Neuronal stem cell (in vitro differentiated cells): ENCODE measurements at regions not wholly inside any gene's neighbourhood (a gene's known extent, or its start where the extent isn't known, plus 50 kb on each side); places are given as distances from the start of the nearest gene placed in this dataset.

Experiments used
- DNase-seq: peaks from one replicate; pipeline ENCODE4 v3.0.0-alpha.2; 2013; ENCODE audit warnings: low spot score
- H2AFZ ChIP-seq: one replicate; pipeline ENCODE4 v1.6.1; 2013; ENCODE audit warnings: mild to moderate bottlenecking, low read length, inconsistent platforms
- H2AK5ac ChIP-seq: 2 replicates; pipeline ENCODE4 v1.6.1; 2013; ENCODE audit warnings: low read depth, mild to moderate bottlenecking, inconsistent platforms, low read length, moderate library complexity, mixed read lengths
- H2BK120ac ChIP-seq: 2 replicates; pipeline ENCODE4 v1.6.1; 2013; ENCODE audit warnings: low read depth, mild to moderate bottlenecking, inconsistent platforms, low read length, moderate library complexity, mixed read lengths
- H2BK12ac ChIP-seq: one replicate; pipeline ENCODE4 v1.6.1; 2013; ENCODE audit warnings: low read length, inconsistent platforms
- H2BK15ac ChIP-seq: 2 replicates; pipeline ENCODE4 v1.6.1; 2013; ENCODE audit warnings: mild to moderate bottlenecking, low read length, inconsistent platforms, mixed read lengths
- H2BK5ac ChIP-seq: one replicate; pipeline ENCODE4 v1.6.1; 2013; ENCODE audit warnings: inconsistent platforms, mild to moderate bottlenecking, low read length, moderate library complexity
- H3K14ac ChIP-seq: one replicate; pipeline ENCODE4 v1.6.1; 2013; ENCODE audit warnings: low read length, inconsistent platforms
- H3K18ac ChIP-seq: 2 replicates; pipeline ENCODE4 v1.6.1; 2013; ENCODE audit warnings: low read length, inconsistent platforms
- H3K23ac ChIP-seq: 2 replicates; pipeline ENCODE4 v1.6.1; 2013; ENCODE audit warnings: low read depth, mild to moderate bottlenecking, mixed read lengths, low read length, inconsistent platforms; ENCODE audit not compliant: poor library complexity
- H3K27ac ChIP-seq: replicated peaks from 3 replicates; pipeline ENCODE4 v1.5.1; 2013; ENCODE audit warnings: low read length, inconsistent platforms
- H3K27me3 ChIP-seq, 3 experiments: 2 replicates each; pipeline ENCODE4 v1.6.1; 2013; ENCODE audit warnings: low read length in 3 of 3, mild to moderate bottlenecking in 2 of 3, inconsistent platforms in 1 of 3, low read depth in 1 of 3, mixed read lengths in 1 of 3, moderate library complexity in 1 of 3; ENCODE audit not compliant: control insufficient read depth in 3 of 3, insufficient read depth in 3 of 3
- H3K36me3 ChIP-seq, 2 donors: replicated peaks in 1 of 2; 2 replicates each; pipeline ENCODE4 v1.6.1; 2013; ENCODE audit warnings: low read length in 2 of 2; ENCODE audit not compliant: control insufficient read depth in 2 of 2, insufficient read depth in 2 of 2
- H3K4ac ChIP-seq: 2 replicates; pipeline ENCODE4 v1.6.1; 2013; ENCODE audit warnings: inconsistent platforms, mild to moderate bottlenecking, low read length, moderate library complexity
- H3K4me1 ChIP-seq, 2 donors: 1 replicate in 1 of 2; 2 replicates in 1 of 2; pipeline ENCODE4 v1.6.1; 2013; ENCODE audit warnings: low read length in 2 of 2, low read depth in 1 of 2; ENCODE audit not compliant: control insufficient read depth in 2 of 2, insufficient read depth in 1 of 2
- H3K4me2 ChIP-seq: one replicate; pipeline ENCODE4 v1.6.1; 2013; ENCODE audit warnings: mild to moderate bottlenecking, low read length, inconsistent platforms; ENCODE audit not compliant: insufficient read depth, poor library complexity, severe bottlenecking
- H3K4me3 ChIP-seq, 2 donors: 2 replicates each; pipeline ENCODE4 v1.5.1; 2013; ENCODE audit warnings: low read length in 2 of 2, mild to moderate bottlenecking in 2 of 2, inconsistent platforms in 1 of 2, moderate library complexity in 1 of 2
- H3K79me1 ChIP-seq: one replicate; pipeline ENCODE4 v1.6.1; 2013; ENCODE audit warnings: low read depth, mild to moderate bottlenecking, inconsistent platforms, low read length, moderate library complexity
- H3K9ac ChIP-seq: one replicate; pipeline ENCODE4 v1.6.1; 2013; ENCODE audit warnings: mild to moderate bottlenecking, low read depth, low read length, inconsistent platforms; ENCODE audit not compliant: poor library complexity
- H3K9me3 ChIP-seq, 2 donors: replicated peaks in 1 of 2; 2 replicates each; pipeline versions ENCODE3 to v1.6.1; 2013; ENCODE audit warnings: low read length in 2 of 2, mild to moderate bottlenecking in 2 of 2, inconsistent platforms in 1 of 2, low read depth in 1 of 2, mixed read lengths in 1 of 2, moderate library complexity in 1 of 2; ENCODE audit not compliant: control insufficient read depth in 2 of 2, insufficient read depth in 1 of 2
- H4K8ac ChIP-seq: one replicate; pipeline ENCODE4 v1.6.1; 2013; ENCODE audit warnings: low read depth, mild to moderate bottlenecking, inconsistent platforms, low read length, moderate library complexity
- H4K91ac ChIP-seq: one replicate; pipeline ENCODE4 v1.6.1; 2013; ENCODE audit warnings: low read length, low read depth, mild to moderate bottlenecking, inconsistent platforms; ENCODE audit not compliant: poor library complexity
- WGBS, 2 donors: extraction: QIAGEN DNeasy Blood & Tissue Kit; methylation state at CpG; one replicate each; pipeline ENCODE4 v1.1.7; 2013; ENCODE audit warnings: missing lambda C conversion rate in 2 of 2, mixed read lengths in 1 of 2; ENCODE audit not compliant: insufficient read length in 2 of 2, insufficient replicate concordance in 1 of 2; ENCODE audit errors: extremely low coverage in 2 of 2; 5-methylcytosine and 5-hydroxymethylcytosine counted together

GRCh38 chr1:116299248-116299647, 73.8 kb upstream of the ATP1A1 start:
- no CpG with 5 or more reads among the region's 1 CpG for WGBS, 2 donors
- H2BK15ac ChIP-seq: no peak overlapping the region
- H2AK5ac ChIP-seq: no peak overlapping the region

GRCh38 chr1:116302281-116302680, 70.8 kb upstream of the ATP1A1 start:
- no peaks in the 10 kb centered on the region for H3K27me3 ChIP-seq
- H3K27ac ChIP-seq: no peak overlapping the region
- H3K9ac ChIP-seq: no peak overlapping the region
- H2AFZ ChIP-seq: no peak overlapping the region
- H3K79me1 ChIP-seq: no peaks in the 10 kb centered on the region
- no peak overlapping the region for H3K4ac ChIP-seq
- no peak for DNase-seq
- H3K4me1 ChIP-seq: no peaks in the 10 kb centered on the region
- no peak overlapping the region for H3K4me3 ChIP-seq
- H2BK5ac ChIP-seq: no peak overlapping the region
- H2BK120ac ChIP-seq: no peak overlapping the region
- no peak overlapping the region for H3K18ac ChIP-seq
- no peaks in the 10 kb centered on the region for H3K36me3 ChIP-seq
- H3K9me3 ChIP-seq: peaks cover 0 to 4% of the 10 kb centered on the region in 2 donors
- no peak overlapping the region for H2BK15ac ChIP-seq
- no peak overlapping the region for H2AK5ac ChIP-seq
- H3K23ac ChIP-seq: no peak overlapping the region
- no peak overlapping the region for H3K4me2 ChIP-seq
- H2BK12ac ChIP-seq: no peak overlapping the region
- WGBS, 2 donors: no CpG with 5 or more reads among the region's 1 CpG
- H3K14ac ChIP-seq: no peak overlapping the region
- no peak overlapping the region for H4K8ac ChIP-seq
- no peak overlapping the region for H4K91ac ChIP-seq

More at GRCh38 chr1:116299248-116299647, 73.8 kb upstream of the ATP1A1 start:
- H3K14ac ChIP-seq: no peak overlapping the region
- no peak overlapping the region for H2BK120ac ChIP-seq
- H4K8ac ChIP-seq: no peak overlapping the region
- no peak for DNase-seq
- H2AFZ ChIP-seq: no peak overlapping the region
- no peak overlapping the region for H2BK5ac ChIP-seq
- H3K4me1 ChIP-seq: no peaks in the 10 kb centered on the region
- no peak overlapping the region for H3K4ac ChIP-seq
- H3K23ac ChIP-seq: no peak overlapping the region
- no peaks in the 10 kb centered on the region for H3K79me1 ChIP-seq
- H3K18ac ChIP-seq: no peak overlapping the region
- no peak overlapping the region for H4K91ac ChIP-seq
- no peak overlapping the region for H3K27ac ChIP-seq
- no peaks in the 10 kb centered on the region for H3K36me3 ChIP-seq
- H3K9ac ChIP-seq: no peak overlapping the region
- H3K4me2 ChIP-seq: no peak overlapping the region
- peaks cover 0 to 4% of the 10 kb centered on the region in 2 donors for H3K9me3 ChIP-seq
- H2BK12ac ChIP-seq: no peak overlapping the region
- no peaks in the 10 kb centered on the region for H3K27me3 ChIP-seq
- no peak overlapping the region for H3K4me3 ChIP-seq

- Histone ChIP-seq H2BK12ac (no peak overlapping the region), H2AK5ac (no peak overlapping the region), H3K79me1 (no peaks in the 10 kb centered on the region), H3K23ac (no peak overlapping the region), H3K14ac (no peak overlapping the region), H2AFZ (no peak overlapping the region), H3K4ac (no peak overlapping the region), H3K27ac (no peak overlapping the region), H2BK120ac (no peak overlapping the region), H3K4me3 (no peak overlapping the region), H4K91ac (no peak overlapping the region), H4K8ac (no peak overlapping the region), H3K9ac (no peak overlapping the region), H2BK15ac (no peak overlapping the region), H2BK5ac (no peak overlapping the region), H3K36me3 (no peaks in the 10 kb centered on the region), H3K18ac (no peak overlapping the region), H3K4me2 (no peak overlapping the region), H3K27me3 (no peaks in the 10 kb centered on the region), H3K9me3 (no peaks in the 10 kb centered on the region), H3K4me1 (peaks cover 0 to under 1% of the 10 kb centered on the region in 2 donors)
- no CpG with 5 or more reads among the region's 2 CpGs for WGBS, 2 donors
- DNase-seq: no peak
Observed at GRCh38 chr1:116306102-116306501, 66.9 kb upstream of the ATP1A1 start.

- H2AK5ac ChIP-seq: no peak overlapping the region
- no peak overlapping the region for H3K4ac ChIP-seq
Observed at GRCh38 chr1:116306840-116307442, 66.1 kb upstream of the ATP1A1 start.

More at GRCh38 chr1:116306840-116307442, 66.1 kb upstream of the ATP1A1 start:
- DNase-seq: no peak
- H3K23ac ChIP-seq: no peak overlapping the region
- no peak overlapping the region for H3K9ac ChIP-seq
- no CpG with 5 or more reads among the region's 5 CpGs for WGBS, 2 donors
- no peak overlapping the region for H3K4me3 ChIP-seq
- no peak overlapping the region for H4K91ac ChIP-seq
- H3K27me3 ChIP-seq: no peaks in the 10 kb centered on the region
- no peaks in the 10 kb centered on the region for H3K9me3 ChIP-seq
- H2BK120ac ChIP-seq: no peak overlapping the region
- no peak overlapping the region for H4K8ac ChIP-seq
- no peak overlapping the region for H2BK5ac ChIP-seq
- peaks cover 3 to 4% of the 10 kb centered on the region in 2 donors for H3K4me1 ChIP-seq
- H3K27ac ChIP-seq: peak overlapping the region; percentile 14
- no peak overlapping the region for H2AFZ ChIP-seq
- H3K14ac ChIP-seq: no peak overlapping the region
- H2BK12ac ChIP-seq: no peak overlapping the region
- no peak overlapping the region for H3K4me2 ChIP-seq
- no peak overlapping the region for H2BK15ac ChIP-seq
- no peaks in the 10 kb centered on the region for H3K36me3 ChIP-seq
- no peak overlapping the region for H3K18ac ChIP-seq
- no peaks in the 10 kb centered on the region for H3K79me1 ChIP-seq
